KMS-11 (cell line): ENCODE measurements at regions not wholly inside any gene's neighbourhood (a gene's known extent, or its start where the extent isn't known, plus 50 kb on each side); places are given as distances from the start of the nearest gene placed in this dataset.

Source experiments
- H2AFZ ChIP-seq: fragments of 200-600 bp; sonication (generic); 2 replicates; pipeline ENCODE4 v1.6.1; 2016; ENCODE audit warnings: antibody characterized with exemption, mixed run types, low read depth
- H3K27ac ChIP-seq: fragments of 200-600 bp; sonication (generic); 2 replicates; pipeline ENCODE4 v1.6.1; 2016; ENCODE audit warnings: mild to moderate bottlenecking, mixed run types
- H3K27me3 ChIP-seq: fragments of 200-600 bp; sonication (generic); 2 replicates; pipeline ENCODE4 v1.6.1; 2017; ENCODE audit warnings: mild to moderate bottlenecking, low read depth, mixed run types, moderate library complexity; ENCODE audit not compliant: insufficient read depth
- H3K36me3 ChIP-seq: fragments of 200-600 bp; sonication (generic); 2 replicates; pipeline ENCODE4 v1.6.1; 2017; ENCODE audit warnings: mild to moderate bottlenecking, mixed run types; ENCODE audit not compliant: insufficient read depth
- H3K4me1 ChIP-seq: fragments of 200-600 bp; sonication (generic); 2 replicates; pipeline ENCODE4 v1.6.1; 2016; ENCODE audit warnings: mild to moderate bottlenecking, low read depth, mixed run types; ENCODE audit not compliant: poor library complexity, severe bottlenecking
- H3K4me2 ChIP-seq: fragments of 200-600 bp; sonication (generic); 2 replicates; pipeline ENCODE4 v1.7.0; 2016; ENCODE audit warnings: mild to moderate bottlenecking, mixed run types
- H3K4me3 ChIP-seq: fragments of 200-600 bp; sonication (generic); IDR thresholded peaks from 2 replicates; pipeline ENCODE4 v1.6.1; 2017; ENCODE audit warnings: low read depth, low read length, mixed read lengths; ENCODE audit not compliant: insufficient read depth
- H3K79me2 ChIP-seq: fragments of 200-600 bp; sonication (generic); 2 replicates; pipeline ENCODE4 v1.6.1; 2016; ENCODE audit warnings: low read depth, mixed run types; ENCODE audit not compliant: insufficient read depth
- H3K9ac ChIP-seq: fragments of 200-600 bp; sonication (generic); 2 replicates; pipeline ENCODE4 v1.6.1; 2016; ENCODE audit warnings: mild to moderate bottlenecking, mixed run types
- H4K20me1 ChIP-seq: fragments of 200-600 bp; sonication (generic); 2 replicates; pipeline ENCODE4 v1.6.1; 2016; ENCODE audit warnings: mild to moderate bottlenecking, mixed run types; ENCODE audit not compliant: insufficient read depth
- TF ChIP-seq, protein P1 (sequence below): fragments of 200-600 bp; sonication (generic); conservative IDR thresholded peaks from 2 replicates; pipeline ENCODE4 v1.6.1; 2017; ENCODE audit warnings: low read depth, mild to moderate bottlenecking, antibody characterized with exemption, low read length, moderate library complexity, mixed read lengths

DNA sequence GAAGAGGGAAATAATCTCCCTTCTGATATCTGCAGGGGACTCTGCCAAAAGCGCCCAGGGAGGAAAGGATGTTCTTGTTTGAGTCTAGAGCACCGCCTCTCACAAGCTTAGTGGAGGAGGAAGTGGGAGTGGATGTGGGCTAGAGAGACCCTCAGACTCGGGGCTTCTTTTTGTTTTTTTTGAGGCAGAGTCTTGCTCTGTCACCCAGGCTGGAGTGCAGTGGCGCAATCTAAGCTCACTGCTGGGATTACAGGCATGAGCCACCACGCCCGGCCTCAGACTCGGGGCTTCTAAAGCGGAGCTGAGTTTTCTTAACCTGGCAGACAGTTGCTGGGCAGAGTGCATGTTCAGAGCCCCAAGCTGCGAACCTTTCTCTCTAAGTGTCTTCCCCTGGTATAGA, 310.8 kb downstream of the BMP7 start:
- Histone ChIP-seq H3K79me2 (no peaks in the 10 kb centered on the region), H3K4me2 (no peak overlapping the region), H3K4me3 (no peak overlapping the region), H3K27ac (no peak overlapping the region), H3K4me1 (no peaks in the 10 kb centered on the region), H3K36me3 (no peaks in the 10 kb centered on the region), H3K9ac (no peak overlapping the region), H2AFZ (no peak overlapping the region), H4K20me1 (no peaks in the 10 kb centered on the region), H3K27me3 (no peaks in the 10 kb centered on the region)
- TF ChIP-seq, protein P1, sequence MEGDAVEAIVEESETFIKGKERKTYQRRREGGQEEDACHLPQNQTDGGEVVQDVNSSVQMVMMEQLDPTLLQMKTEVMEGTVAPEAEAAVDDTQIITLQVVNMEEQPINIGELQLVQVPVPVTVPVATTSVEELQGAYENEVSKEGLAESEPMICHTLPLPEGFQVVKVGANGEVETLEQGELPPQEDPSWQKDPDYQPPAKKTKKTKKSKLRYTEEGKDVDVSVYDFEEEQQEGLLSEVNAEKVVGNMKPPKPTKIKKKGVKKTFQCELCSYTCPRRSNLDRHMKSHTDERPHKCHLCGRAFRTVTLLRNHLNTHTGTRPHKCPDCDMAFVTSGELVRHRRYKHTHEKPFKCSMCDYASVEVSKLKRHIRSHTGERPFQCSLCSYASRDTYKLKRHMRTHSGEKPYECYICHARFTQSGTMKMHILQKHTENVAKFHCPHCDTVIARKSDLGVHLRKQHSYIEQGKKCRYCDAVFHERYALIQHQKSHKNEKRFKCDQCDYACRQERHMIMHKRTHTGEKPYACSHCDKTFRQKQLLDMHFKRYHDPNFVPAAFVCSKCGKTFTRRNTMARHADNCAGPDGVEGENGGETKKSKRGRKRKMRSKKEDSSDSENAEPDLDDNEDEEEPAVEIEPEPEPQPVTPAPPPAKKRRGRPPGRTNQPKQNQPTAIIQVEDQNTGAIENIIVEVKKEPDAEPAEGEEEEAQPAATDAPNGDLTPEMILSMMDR: no peak

DNA sequence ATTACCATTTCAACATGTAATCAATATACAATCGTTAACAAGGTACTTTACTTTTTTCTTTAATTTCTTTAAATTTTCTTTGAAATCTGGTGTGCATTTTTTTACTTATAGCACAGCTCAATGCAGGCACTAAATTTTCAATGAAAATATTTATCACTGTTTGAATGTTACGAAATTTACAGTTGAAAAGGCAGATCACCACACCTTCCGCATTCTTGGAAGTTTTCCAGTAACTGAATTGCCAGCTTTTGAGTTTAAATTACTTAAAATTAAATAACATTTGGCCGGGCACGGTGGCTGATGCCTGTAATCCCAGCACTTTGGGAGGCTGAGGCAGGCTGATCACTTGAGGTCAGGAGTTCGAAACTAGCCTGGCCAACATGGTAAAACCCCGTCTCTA, 309.9 kb downstream of the BMP7 start:
- Histone ChIP-seq H3K27ac (no peak overlapping the region), H2AFZ (no peak overlapping the region), H3K4me2 (no peak overlapping the region), H3K9ac (no peak overlapping the region), H3K4me3 (no peak overlapping the region), H3K27me3 (no peaks in the 10 kb centered on the region), H3K4me1 (no peaks in the 10 kb centered on the region), H4K20me1 (no peaks in the 10 kb centered on the region), H3K79me2 (no peaks in the 10 kb centered on the region), H3K36me3 (no peaks in the 10 kb centered on the region)
- TF ChIP-seq, protein P1: no peak

DNA sequence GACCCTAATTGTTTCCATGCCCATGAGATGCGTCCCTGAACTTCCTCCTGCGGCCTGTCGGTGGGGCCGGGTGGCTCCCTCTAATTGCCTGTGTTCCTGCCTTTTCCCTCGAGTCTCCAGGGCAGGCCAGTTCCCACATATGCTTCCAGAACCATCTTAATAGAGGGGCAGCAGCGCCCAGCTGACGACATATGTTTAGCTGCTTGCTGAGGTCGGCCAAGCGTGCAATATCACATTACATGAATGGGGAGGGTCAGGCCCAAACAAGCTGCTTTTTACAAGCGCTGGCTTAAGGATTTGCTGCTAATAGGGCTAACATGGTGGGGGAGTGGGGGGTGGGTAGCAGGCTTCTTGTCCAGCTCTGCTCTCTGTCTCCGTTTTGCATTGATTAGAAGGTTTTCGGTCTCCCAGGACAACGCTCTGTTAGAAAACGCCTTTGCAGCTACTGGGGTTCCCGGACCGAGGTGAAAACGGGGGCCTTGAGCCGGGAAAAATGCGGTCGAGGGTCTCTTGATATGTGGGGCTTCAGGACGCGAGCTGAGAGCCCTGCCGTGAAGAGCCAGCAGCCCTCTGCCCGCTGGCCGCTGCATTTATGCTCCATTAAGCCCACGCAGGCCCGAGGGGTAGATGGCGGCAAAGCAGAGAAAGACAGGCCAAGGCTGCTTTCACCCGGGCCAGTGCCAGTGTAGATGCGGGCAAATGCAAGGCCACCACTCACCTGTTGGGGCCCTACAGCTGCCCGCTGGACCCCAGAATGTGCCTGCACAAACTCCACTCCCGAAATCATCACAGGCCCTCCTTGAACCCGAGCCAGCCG, 308.5 kb downstream of the BMP7 start:
- no peaks in the 10 kb centered on the region for H3K27me3 ChIP-seq
- H3K27ac ChIP-seq: no peak overlapping the region
- H3K4me3 ChIP-seq: no peak overlapping the region
- H3K79me2 ChIP-seq: no peaks in the 10 kb centered on the region
- no peaks in the 10 kb centered on the region for H3K36me3 ChIP-seq
- H2AFZ ChIP-seq: no peak overlapping the region
- H3K9ac ChIP-seq: no peak overlapping the region
- TF ChIP-seq, protein P1: no peak
- no peaks in the 10 kb centered on the region for H3K4me1 ChIP-seq
- no peaks in the 10 kb centered on the region for H4K20me1 ChIP-seq
- no peak overlapping the region for H3K4me2 ChIP-seq

DNA sequence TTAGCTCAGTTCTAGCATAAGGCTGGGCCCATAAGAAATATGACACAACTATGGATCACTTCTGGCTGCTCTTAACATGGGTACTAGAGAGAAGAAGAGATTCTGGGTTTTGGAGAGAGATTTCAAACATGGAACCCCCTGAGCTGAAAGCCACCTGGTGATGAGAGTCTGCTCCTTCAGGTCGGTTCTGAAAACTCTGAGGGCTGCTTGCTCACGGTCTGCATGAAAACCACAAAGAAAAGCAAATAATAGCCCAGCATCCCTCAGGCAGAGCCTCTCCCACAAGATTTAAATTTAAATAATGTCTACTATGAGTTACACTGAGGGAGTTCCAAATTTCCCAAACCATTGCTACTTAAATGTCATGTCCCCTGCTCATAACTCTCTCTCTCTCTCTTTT, 301.5 kb downstream of the BMP7 start:
- Histone ChIP-seq H4K20me1 (no peaks in the 10 kb centered on the region), H3K4me1 (peaks cover 12% of the 10 kb centered on the region), H3K79me2 (no peaks in the 10 kb centered on the region), H3K27me3 (no peaks in the 10 kb centered on the region), H3K36me3 (no peaks in the 10 kb centered on the region), H2AFZ (no peak overlapping the region), H3K27ac (no peak overlapping the region), H3K4me3 (no peak overlapping the region), H3K9ac (no peak overlapping the region), H3K4me2 (no peak overlapping the region)
- TF ChIP-seq, protein P1: no peak
